ENCODE measurements at regions not wholly inside any gene's neighbourhood (a gene's known extent, or its start where the extent isn't known, plus 50 kb on each side); places are given as distances from the start of the nearest gene placed in this dataset.

- DNase-seq: no peak
Measured at GRCh38 chr19:27780367-27781075, 1432.4 kb downstream of the UQCRFS1 start.

- DNase-seq: no peak
Measured at GRCh38 chr19:27779954-27780353, 1433.0 kb downstream of the UQCRFS1 start.

GRCh38 chr19:27777726-27778125 is 1435.2 kb downstream of the UQCRFS1 start:
- no peak for DNase-seq

DNA sequence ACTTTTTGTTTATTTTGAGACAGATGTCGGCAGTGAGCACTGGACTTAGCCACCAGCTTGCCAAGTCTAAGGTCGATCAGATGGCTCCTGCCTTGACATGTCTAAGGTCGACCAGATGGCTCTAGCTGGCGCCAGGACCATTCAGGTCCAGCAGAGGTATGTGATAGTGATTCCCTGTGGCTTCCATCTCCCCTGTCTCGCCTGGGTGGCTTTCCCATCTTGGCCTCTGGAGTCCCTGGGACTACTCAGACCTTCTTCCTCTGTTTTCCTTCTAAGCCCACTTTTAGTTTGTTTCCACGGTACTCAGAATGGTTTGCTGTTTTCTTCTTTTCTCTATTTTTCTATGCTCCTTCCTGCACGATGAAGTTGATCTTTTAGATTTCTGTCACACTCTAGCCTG is 1435.7 kb downstream of the UQCRFS1 start:
- DNase-seq: no peak

DNA sequence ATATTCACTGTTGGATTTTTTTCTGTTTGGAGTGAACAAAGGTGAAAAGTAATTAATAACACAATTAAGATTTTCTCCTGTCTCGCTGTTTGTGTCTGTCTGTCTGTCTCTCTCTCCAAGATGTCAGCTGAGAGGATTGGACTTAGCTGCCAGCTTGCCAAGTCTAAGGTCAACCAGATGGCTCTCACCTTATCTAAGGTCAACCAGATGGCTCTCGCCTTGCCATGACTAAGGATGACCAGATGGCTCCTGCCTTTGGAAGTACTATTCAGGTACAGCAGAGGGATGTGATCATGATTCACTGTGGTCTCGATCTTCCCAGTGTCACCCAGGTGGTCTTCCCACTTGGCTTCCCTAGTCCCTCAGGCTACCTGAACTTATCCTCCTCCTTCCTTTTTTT is 1436.4 kb downstream of the UQCRFS1 start:
- no peak for DNase-seq

- no peak for DNase-seq
Measured at GRCh38 chr19:27776020-27776419, 1436.9 kb downstream of the UQCRFS1 start.

DNA sequence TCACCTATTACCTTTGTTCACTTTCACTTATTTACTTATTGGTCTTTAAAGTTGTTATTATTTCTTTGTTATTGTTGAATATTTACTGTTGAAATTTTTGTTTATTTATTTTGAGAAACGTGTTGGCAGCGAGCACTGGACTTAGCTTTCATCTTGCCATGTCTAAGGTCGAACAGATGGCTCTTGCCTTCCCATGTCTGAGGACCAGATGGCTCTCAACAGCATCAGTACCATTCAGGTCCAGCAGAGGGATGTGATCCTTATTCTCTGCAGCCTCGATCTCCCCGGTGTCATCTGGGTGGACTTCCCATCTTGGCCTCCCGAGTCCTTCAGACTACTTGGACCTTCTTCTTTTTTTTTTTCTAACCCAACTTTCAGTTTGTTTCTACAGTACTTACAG is 1437.6 kb downstream of the UQCRFS1 start:
- DNase-seq: no peak

DNA sequence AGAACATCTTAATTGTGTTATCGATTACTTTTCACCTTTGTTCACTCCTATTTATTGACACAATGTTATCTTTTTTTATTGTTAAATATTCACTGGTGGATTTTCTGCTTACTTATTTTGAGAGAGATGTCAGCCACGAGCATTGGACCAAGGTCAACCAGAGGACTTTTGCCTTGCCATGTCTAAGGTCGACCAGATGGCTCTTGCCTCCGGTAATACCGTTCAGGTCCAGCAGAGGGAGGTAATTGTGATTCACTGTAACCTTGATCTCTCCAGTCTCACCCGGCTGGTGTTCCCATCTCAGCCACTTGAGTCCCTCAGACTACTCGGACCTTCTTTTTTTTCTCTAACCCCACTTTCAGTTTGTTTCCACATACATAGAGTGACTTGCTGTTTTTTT is 1438.1 kb downstream of the UQCRFS1 start:
- DNase-seq: no peak

DNA sequence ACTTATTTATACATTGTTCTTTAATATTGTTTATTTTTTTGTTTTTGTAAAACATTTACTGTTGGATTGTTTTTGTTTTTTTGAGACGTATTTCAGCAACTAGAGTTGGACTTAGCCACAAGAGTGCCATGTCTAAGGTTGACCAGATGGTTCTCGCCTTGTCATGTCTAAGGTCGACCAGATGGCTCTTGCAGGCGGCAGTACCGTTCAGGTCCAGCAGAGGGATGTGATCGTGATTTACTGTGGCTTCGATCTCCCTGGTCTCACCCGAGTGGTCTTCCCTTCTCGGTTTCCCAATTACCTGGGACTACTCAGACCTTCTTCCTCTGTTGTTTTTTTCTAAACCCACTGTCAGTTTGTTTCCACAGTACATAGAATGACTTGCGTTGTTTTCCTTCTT is 1438.6 kb downstream of the UQCRFS1 start:
- no peak for DNase-seq

DNA sequence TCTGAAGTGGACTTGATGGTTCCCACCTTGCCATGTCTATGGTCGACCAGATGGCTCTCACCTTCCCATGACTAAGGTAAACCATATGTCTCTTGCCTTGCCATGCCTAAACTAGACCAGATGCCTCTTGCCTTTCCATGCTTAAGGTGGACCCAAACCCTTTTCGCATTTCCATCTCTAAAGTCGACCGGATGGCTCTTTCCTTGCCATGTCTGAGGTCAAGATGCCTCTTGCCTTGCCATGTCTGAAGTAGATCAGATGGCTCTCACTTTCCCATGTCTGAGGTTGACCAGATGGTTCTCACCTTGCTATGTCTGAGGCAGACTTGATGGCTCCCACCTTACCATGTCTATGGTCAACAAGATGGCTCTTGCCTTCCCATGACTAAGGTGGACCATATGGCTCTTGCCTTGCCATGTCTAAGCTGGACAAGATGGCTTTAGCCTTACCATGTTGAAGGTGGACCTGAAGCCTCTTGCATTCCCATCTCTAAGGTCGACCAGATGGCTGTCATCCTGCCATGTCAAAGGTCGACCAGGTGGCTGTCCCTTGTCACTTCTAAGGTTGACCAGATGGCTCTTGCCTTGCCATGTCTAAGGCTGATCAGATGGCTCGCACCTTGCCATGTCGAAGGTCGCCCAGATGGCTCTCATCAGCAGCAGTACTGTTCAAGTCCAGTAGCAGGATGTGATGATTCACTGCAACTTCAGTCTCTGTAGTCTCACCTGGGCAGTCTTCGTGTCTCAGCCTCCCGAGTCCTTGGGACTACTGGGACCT is 1439.4 kb downstream of the UQCRFS1 start:
- no peak for DNase-seq

DNA sequence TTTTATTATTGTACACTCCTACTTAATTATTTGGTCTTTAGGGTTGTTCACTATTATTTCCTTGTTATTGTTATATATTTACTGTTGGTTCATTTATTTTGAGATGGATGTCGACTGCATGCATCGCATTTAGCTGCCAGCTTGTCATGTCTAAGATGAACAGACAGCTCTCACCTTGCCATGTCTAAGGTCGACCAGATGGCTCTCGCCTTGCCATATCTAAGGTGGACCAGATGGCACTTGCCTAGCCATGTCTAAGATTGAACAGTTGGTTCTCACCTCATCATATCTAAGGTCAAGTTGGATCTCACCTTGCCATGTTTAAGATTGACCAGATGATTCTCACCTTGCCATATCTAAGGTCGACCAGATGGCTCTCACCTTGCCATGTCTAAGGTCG is 1440.9 kb downstream of the UQCRFS1 start:
- DNase-seq: no peak

DNA sequence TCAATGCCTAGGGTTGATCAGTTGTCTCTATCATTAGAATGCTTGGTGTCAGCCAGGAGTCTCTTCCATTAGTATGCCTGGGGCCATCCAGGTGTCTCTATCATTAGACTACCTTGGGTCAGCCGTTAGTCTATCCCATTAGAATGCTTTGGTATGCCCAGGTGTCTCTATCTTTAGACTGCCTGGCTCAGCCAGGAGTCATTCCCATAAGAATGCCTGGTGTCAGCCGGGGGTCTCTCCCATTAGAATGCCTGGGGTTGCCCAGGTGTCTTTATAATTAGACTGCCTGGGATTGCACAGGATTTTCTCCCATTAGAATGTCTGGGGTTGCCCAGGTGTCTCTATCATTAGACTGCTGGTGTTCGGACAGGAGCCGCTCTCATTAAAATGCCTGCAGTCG is 1442.9 kb downstream of the UQCRFS1 start:
- DNase-seq: no peak

DNA sequence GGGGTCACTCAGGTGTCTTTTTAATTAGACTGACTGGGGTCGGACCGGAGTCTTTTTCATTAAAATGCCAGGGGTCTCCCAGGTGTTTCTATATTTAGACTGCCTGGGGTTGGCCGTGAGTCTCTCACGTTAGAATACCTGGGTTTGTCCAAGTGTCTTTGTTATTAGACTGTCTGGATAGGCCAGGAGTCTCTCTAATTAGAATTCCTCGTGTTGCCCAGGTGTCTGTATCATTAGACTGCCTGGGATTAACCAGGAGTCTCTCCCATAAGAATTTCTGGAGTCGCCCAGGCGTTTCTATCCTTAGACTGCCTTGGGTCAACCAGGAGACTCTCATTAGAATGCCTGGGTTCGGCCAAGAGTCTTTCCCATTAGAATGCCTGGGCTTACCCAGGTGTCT is 1445.7 kb downstream of the UQCRFS1 start:
- no peak for DNase-seq

DNA sequence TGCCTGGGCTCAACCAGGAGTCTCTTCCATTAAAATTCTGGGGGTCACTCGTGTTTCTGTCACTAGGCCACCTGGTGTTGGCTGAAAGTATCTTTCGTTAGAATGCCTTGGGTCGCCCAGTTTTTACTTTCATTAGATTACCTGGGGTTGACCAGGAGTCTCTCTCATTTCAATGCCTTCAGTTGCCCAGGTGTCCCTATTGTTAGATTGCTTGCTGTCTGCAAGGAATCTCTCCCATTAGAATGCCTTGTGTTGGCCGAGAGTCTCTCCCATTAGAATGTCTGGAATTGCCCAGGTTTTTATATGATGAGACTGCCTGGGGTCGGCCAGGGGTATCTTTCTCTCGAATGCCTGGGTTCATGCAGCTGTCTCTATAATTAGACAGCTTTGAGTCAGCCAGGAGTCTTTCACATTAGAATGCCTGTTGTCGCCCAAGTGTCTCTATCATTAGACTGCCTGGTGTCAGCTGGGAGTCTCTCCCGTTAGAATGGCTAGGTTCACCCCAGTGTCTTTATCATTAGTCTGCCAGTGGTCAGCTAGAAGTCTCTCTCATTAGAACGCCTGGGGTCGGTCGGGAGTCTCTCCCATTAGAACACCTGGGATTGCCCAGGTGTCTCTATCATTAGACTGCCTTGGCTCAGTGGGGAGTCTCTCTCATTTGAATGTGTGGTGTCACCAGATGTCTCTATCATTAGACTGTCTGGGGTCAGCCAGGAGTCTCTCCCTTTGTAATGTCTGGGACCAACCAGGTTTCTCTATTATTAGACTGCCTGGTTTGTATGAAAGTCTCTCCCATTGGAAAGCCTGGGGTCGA is 1446.8 kb downstream of the UQCRFS1 start:
- DNase-seq: no peak

DNA sequence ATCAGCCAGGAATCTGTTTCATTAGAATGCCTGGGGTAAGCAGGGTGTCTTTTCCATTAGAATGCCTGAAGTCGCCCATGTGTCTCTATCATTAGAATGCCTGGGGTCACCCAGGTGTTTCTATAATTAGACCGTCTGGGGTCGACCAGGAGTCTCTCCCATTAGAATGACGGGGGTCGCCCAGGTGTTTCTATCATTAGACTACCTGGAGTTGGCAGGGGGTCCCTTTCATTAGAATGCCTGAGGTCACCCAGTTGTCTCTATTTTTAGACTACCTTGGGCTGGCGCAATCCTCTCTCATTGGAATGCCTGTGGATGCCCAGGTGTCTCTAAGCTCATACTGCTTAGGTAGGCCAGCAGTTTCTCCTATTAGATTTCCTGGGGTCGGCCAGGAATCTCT is 1447.6 kb downstream of the UQCRFS1 start:
- no peak for DNase-seq

DNA sequence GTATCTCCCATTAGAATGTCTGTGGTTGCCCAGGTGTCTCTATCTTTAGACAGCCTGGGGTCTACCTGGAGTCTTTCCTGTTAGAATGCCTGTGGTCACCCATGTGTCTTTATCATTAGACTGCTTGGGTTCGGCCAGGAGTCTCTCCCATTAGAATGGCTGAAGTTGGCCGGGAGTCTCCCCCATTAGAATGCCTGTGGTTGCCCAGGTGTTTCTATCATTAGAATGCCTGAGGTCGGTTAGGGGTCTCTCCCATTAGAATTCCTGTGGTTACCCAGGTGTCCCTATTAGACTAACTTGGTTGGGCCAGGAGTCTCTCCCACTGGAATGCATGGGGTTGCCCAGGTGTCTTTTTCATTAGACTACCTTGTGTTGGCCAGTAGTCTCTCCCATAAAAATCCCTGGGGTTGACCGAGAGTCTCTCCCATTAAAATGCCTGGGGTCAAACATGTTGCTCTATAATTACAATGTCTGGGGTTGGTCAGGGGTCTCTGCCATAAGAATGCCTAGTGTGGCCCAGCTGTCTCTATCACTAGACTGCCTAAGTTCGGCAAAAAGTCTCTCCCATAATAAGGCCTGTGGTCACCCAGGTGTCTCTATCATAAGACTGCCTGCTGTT is 1448.7 kb downstream of the UQCRFS1 start:
- DNase-seq: no peak

DNA sequence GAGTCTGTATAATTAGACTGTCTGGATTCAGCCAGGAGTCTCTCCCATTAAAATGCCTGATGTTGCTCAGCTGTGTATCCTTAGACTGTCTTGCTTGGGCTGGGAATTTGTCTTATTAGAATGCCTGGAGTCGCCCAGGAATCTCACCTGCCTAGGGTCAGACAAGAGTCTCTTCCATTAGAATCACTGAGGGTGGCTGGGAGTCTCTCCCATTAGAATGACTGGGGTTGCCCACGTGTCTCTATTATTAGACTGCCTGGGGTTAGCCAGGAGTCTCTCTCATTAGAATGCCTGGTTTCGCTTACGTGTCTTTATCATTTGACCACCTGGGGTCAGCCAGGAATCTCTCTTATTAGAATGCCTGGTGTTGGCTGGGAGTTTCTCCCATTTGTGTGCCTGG is 1450.0 kb downstream of the UQCRFS1 start:
- DNase-seq: no peak

GRCh38 chr19:27759896-27760295 is 1453.1 kb downstream of the UQCRFS1 start:
- no peak for DNase-seq

GRCh38 chr19:27758626-27759505 is 1454.1 kb downstream of the UQCRFS1 start:
- DNase-seq: no peak

GRCh38 chr19:27754700-27755099 is 1458.3 kb downstream of the UQCRFS1 start:
- DNase-seq: no peak

DNA sequence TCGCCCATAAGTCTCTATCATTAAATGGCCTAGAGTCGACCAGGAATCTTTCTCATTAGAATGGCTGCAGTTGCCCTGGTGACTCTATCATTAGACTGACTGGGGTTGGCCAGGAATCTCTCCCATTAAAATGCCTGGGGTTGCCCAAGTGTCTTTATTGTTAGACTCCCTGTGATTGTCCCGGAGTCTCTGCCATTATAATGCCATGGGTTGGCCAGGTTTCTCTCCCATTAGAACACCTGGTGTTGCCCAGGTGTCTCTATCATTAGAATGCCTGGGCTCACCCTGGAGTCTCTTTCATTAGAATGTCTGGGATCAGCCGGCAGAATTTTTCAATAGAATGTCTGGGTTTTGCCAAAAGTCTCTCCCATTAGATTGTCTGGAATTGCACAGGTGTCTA is 1459.3 kb downstream of the UQCRFS1 start:
- no peak for DNase-seq

- DNase-seq: no peak
Measured at GRCh38 chr19:27752530-27753184, 1460.3 kb downstream of the UQCRFS1 start.

Data from NCI-H2081 treated with DMSO at 0.1 percent for 48 hours (cell line).